SH-SY5Y (cell line): ENCODE measurements at regions not wholly inside any gene's neighbourhood (a gene's known extent, or its start where the extent isn't known, plus 50 kb on each side); places are given as distances from the start of the nearest gene placed in this dataset.

Experiments used
- GATA2 ChIP-seq: IDR thresholded peaks from 2 replicates; pipeline ENCODE4 v1.6.1; 2011; ENCODE audit warnings: mild to moderate bottlenecking, low read depth, low read length
- GATA3 ChIP-seq: IDR thresholded peaks from 2 replicates; pipeline ENCODE4 v1.6.1; 2011; ENCODE audit warnings: low read depth, mild to moderate bottlenecking, low read length, moderate library complexity

DNA sequence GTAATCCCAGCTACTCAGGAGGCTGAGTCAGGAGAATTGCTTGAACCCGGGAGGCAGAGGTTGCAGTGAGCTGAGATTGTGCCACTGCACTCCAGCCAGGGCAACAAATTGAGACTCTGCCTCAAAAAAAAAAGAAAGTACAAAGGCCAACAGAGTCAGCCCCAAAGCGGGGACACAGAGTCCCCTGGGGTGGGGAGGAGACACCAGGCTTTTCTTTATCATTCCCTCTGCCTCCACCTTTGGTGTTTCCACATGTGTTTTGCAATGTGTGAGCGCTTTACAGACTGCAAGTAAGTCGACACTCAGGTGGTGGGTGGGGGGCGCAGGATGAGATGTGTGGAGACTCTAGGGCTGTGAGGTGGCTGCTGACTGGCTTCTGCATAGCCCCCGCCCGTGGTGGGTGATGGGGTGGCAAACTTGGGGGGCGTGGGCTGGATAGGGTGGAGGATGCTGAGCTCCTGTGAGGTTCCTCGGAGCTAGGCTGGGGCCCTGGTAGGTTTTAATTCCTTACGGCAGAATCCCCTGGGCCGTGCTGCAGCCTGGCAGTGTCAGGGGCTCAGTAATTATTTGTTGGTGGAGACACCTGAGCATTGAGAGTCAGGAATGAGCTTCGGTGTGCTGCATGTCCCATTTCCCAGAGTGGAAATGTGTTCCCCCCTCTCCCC is 177.2 kb downstream of the CTTN start:
- no peak for TF ChIP-seq GATA3
- no peak for TF ChIP-seq GATA2
